ENCODE measurements at regions not wholly inside any gene's neighbourhood (a gene's known extent, or its start where the extent isn't known, plus 50 kb on each side); places are given as distances from the start of the nearest gene placed in this dataset.

- TF ChIP-seq, protein P1, sequence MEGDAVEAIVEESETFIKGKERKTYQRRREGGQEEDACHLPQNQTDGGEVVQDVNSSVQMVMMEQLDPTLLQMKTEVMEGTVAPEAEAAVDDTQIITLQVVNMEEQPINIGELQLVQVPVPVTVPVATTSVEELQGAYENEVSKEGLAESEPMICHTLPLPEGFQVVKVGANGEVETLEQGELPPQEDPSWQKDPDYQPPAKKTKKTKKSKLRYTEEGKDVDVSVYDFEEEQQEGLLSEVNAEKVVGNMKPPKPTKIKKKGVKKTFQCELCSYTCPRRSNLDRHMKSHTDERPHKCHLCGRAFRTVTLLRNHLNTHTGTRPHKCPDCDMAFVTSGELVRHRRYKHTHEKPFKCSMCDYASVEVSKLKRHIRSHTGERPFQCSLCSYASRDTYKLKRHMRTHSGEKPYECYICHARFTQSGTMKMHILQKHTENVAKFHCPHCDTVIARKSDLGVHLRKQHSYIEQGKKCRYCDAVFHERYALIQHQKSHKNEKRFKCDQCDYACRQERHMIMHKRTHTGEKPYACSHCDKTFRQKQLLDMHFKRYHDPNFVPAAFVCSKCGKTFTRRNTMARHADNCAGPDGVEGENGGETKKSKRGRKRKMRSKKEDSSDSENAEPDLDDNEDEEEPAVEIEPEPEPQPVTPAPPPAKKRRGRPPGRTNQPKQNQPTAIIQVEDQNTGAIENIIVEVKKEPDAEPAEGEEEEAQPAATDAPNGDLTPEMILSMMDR (IDR thresholded peaks at IDR 0.05), result no peak
- no peak for TF ChIP-seq POLR2A (IDR thresholded peaks at IDR 0.05)
Measured at GRCh38 chrX:116628464-116628863, 165.7 kb upstream of the CT83 start.

Measured in adrenal gland (tissue), 5 donors.